HL-60 (cell line): ENCODE measurements at regions not wholly inside any gene's neighbourhood (a gene's known extent, or its start where the extent isn't known, plus 50 kb on each side); places are given as distances from the start of the nearest gene placed in this dataset.

Experiments used
- DNase-seq, 2 experiments: peaks; one replicate each; pipeline ENCODE4 v3.0.0-alpha.2; 2010 to 2020; ENCODE audit warnings: low read depth in 1 of 2, low spot score in 1 of 2
- H3K27ac ChIP-seq: fragments of 250-450 bp; sonication (Bioruptor Pico); replicated peaks from 2 replicates; pipeline ENCODE4 v1.5.1; 2020; ENCODE audit warnings: mild to moderate bottlenecking, moderate library complexity
- H3K27me3 ChIP-seq: fragments of 250-450 bp; sonication (Bioruptor Pico); 2 replicates; pipeline ENCODE4 v1.5.1; 2021; ENCODE audit warnings: mild to moderate bottlenecking, moderate library complexity; ENCODE audit not compliant: insufficient read depth, poor library complexity, severe bottlenecking
- H3K4me3 ChIP-seq: replicated peaks from 2 replicates; pipeline ENCODE4 v1.5.1; 2011; ENCODE audit warnings: mild to moderate bottlenecking, control low read depth, low read length; ENCODE audit not compliant: insufficient read depth
- CTCF ChIP-seq: IDR thresholded peaks from one replicate; pipeline ENCODE4 v1.5.1; 2011; ENCODE audit warnings: low read length, control low read depth, inconsistent platforms; ENCODE audit not compliant: insufficient read depth
- GABPA ChIP-seq: IDR thresholded peaks from 2 replicates; pipeline ENCODE4 v1.6.1; 2012; ENCODE audit warnings: low read depth
- POLR2AphosphoS5 ChIP-seq: IDR thresholded peaks from 2 replicates; pipeline ENCODE4 v1.6.1; 2012; ENCODE audit warnings: low read depth
- REST ChIP-seq: IDR thresholded peaks from 2 replicates; pipeline ENCODE4 v1.6.1; 2012; ENCODE audit warnings: low read depth; ENCODE audit not compliant: insufficient replicate concordance
- SPI1 ChIP-seq: IDR thresholded peaks from 2 replicates; pipeline ENCODE4 v1.6.1; 2012; ENCODE audit warnings: low read depth, mild to moderate bottlenecking, borderline replicate concordance

GRCh38 chr15:81747482-81747881 is 298.3 kb downstream of the MEX3B start:
- Histone ChIP-seq H3K4me3 (no peak overlapping the region), H3K27ac (no peak overlapping the region), H3K27me3 (peaks cover under 1% of the 10 kb centered on the region)
- DNase-seq, result peak in 1 of 2 experiments; percentile 1
- no peak for TF ChIP-seq CTCF
- TF ChIP-seq SPI1, result no peak
- no peak for TF ChIP-seq REST
- no peak for TF ChIP-seq GABPA
- no peak for TF ChIP-seq POLR2AphosphoS5

GRCh38 chr15:81747026-81747425 is 298.8 kb downstream of the MEX3B start:
- DNase-seq, result no peak
- Histone ChIP-seq H3K27ac (no peak overlapping the region), H3K27me3 (no peaks in the 10 kb centered on the region), H3K4me3 (no peak overlapping the region)
- TF ChIP-seq POLR2AphosphoS5 (no peak), SPI1 (no peak)

- H3K27me3 ChIP-seq, result no peaks in the 10 kb centered on the region
- no peak overlapping the region for H3K4me3 ChIP-seq
- H3K27ac ChIP-seq, result no peak overlapping the region
- DNase-seq, result no peak
- TF ChIP-seq POLR2AphosphoS5 (no peak), CTCF (no peak), REST (no peak), GABPA (no peak), SPI1 (no peak)
Measured at GRCh38 chr15:81744364-81744763, 301.5 kb downstream of the MEX3B start.

GRCh38 chr15:81740416-81740815 is 305.4 kb downstream of the MEX3B start:
- no peaks in the 10 kb centered on the region for H3K27me3 ChIP-seq
- TF ChIP-seq SPI1 (no peak), POLR2AphosphoS5 (no peak), GABPA (no peak), REST (no peak), CTCF (no peak)
- no peak overlapping the region for H3K27ac ChIP-seq
- H3K4me3 ChIP-seq, result no peak overlapping the region
- no peak for DNase-seq
